Anterior cingulate cortex (tissue), 58 donors: ENCODE measurements at regions not wholly inside any gene's neighbourhood (a gene's known extent, or its start where the extent isn't known, plus 50 kb on each side); places are given as distances from the start of the nearest gene placed in this dataset.
"Not testable (repeated sequence)": the region's sequence is repeated elsewhere in the genome, so short reads cannot be mapped to it uniquely, and the experiment has no call there.

Experiments
- DNase-seq, 58 donors: peaks; one replicate each; lab custom pipeline; 2025; lab: John Stamatoyannopoulos, UW

GRCh38 chr5:100641833-100642232 lies 106.7 kb downstream of the FAM174A start:
- DNase-seq: no peak

GRCh38 chr5:100643473-100643872 lies 108.3 kb downstream of the FAM174A start:
- DNase-seq: no peak

- no peak for DNase-seq
Observed at GRCh38 chr5:100644185-100644584, 109.0 kb downstream of the FAM174A start.

- no peak for DNase-seq
Observed at GRCh38 chr5:100644776-100645175, 109.6 kb downstream of the FAM174A start.

- DNase-seq: no peak
Observed at GRCh38 chr5:100646011-100646410, 110.8 kb downstream of the FAM174A start.

- no peak for DNase-seq
Observed at GRCh38 chr5:100646691-100647090, 111.5 kb downstream of the FAM174A start.

- peak in 3 of 58 donors; percentile 2 to 8 (median 2) for DNase-seq
Observed at GRCh38 chr5:100647461-100648230, 112.5 kb downstream of the FAM174A start.

- no peak for DNase-seq
Observed at GRCh38 chr5:100654895-100655294, 119.7 kb downstream of the FAM174A start.

GRCh38 chr5:100656771-100657170 lies 121.6 kb downstream of the FAM174A start:
- DNase-seq: not testable (repeated sequence)

GRCh38 chr5:100659080-100659795 lies 124.1 kb downstream of the FAM174A start:
- no peak for DNase-seq

- DNase-seq: no peak
Observed at GRCh38 chr5:100664140-100664539, 129.0 kb downstream of the FAM174A start.

- DNase-seq: no peak
Observed at GRCh38 chr5:100667161-100667630, 132.0 kb downstream of the FAM174A start.

GRCh38 chr5:100668511-100668910 lies 133.3 kb downstream of the FAM174A start:
- no peak for DNase-seq

GRCh38 chr5:100676817-100677631 lies 141.8 kb downstream of the FAM174A start:
- DNase-seq: no peak

- no peak for DNase-seq
Observed at GRCh38 chr5:100682625-100683024, 147.5 kb downstream of the FAM174A start.

GRCh38 chr5:100683881-100684280 lies 148.7 kb downstream of the FAM174A start:
- no peak for DNase-seq

- DNase-seq: not testable (repeated sequence)
Observed at GRCh38 chr5:100685122-100685521, 149.9 kb downstream of the FAM174A start.

GRCh38 chr5:100688834-100689233 lies 153.7 kb downstream of the FAM174A start:
- DNase-seq: not testable (repeated sequence)

- no peak for DNase-seq
Observed at GRCh38 chr5:100690036-100690560, 154.9 kb downstream of the FAM174A start.

- no peak for DNase-seq
Observed at GRCh38 chr5:100691085-100691484, 155.9 kb downstream of the FAM174A start.

- DNase-seq: no peak
Observed at GRCh38 chr5:100691548-100691947, 156.4 kb downstream of the FAM174A start.
